H1 (cell line): ENCODE measurements at regions not wholly inside any gene's neighbourhood (a gene's known extent, or its start where the extent isn't known, plus 50 kb on each side); places are given as distances from the start of the nearest gene placed in this dataset.

Experiments used
- CTCF ChIA-PET: fragments of 300-600 bp; sonication (Branson Sonifier 250); formaldehyde crosslinking; loops from one replicate; lab custom pipeline; 2021; ENCODE audit not compliant: partially characterized antibody; lab: Charles Lee
- POLR2A ChIA-PET: fragments of 300-600 bp; sonication (Branson Sonifier 250); formaldehyde crosslinking; loops from one replicate; lab custom pipeline; 2021; ENCODE audit warnings: inconsistent platforms; ENCODE audit not compliant: partially characterized antibody; lab: Charles Lee
- DNase-seq, 2 experiments: peaks; one replicate each; pipeline versions ENCODE4 v3.0.0 to v3.0.0-alpha.2; 2010 to 2022; ENCODE audit warnings: low spot score in 2 of 2, low read depth in 1 of 2, mixed read lengths in 1 of 2
- FAIRE-seq: peaks from 2 replicates; lab custom pipeline; 2011; peaks lifted over from hg19 to GRCh38; lab: Jason Lieb, UNC
- H2AFZ ChIP-seq: 2 replicates; pipeline ENCODE4 v1.8.1; 2012; ENCODE audit warnings: low read length, inconsistent platforms
- H2AK5ac ChIP-seq: 2 replicates; pipeline ENCODE4 v1.6.1; 2013; ENCODE audit warnings: low read depth, low read length
- H2BK120ac ChIP-seq: replicated peaks from 2 replicates; pipeline ENCODE3; 2013; ENCODE audit warnings: low read depth, low read length, inconsistent platforms
- H2BK12ac ChIP-seq: 2 replicates; pipeline ENCODE4 v1.6.1; 2013; ENCODE audit warnings: low read depth, low read length
- H2BK15ac ChIP-seq: 2 replicates; pipeline ENCODE4 v1.6.1; 2013; ENCODE audit warnings: low read length
- H2BK20ac ChIP-seq: 2 replicates; pipeline ENCODE4 v1.6.1; 2013; ENCODE audit warnings: low read length
- H2BK5ac ChIP-seq: 2 replicates; pipeline ENCODE4 v1.6.1; 2013; ENCODE audit warnings: low read depth, low read length
- H3K14ac ChIP-seq: 2 replicates; pipeline ENCODE4 v1.6.1; 2013; ENCODE audit warnings: inconsistent platforms; ENCODE audit not compliant: insufficient read length
- H3K18ac ChIP-seq: 2 replicates; pipeline ENCODE4 v1.6.1; 2013; ENCODE audit warnings: low read length; ENCODE audit errors: extremely low read depth
- H3K23ac ChIP-seq: 2 replicates; pipeline ENCODE4 v1.6.1; 2013; ENCODE audit warnings: inconsistent platforms; ENCODE audit not compliant: insufficient read length
- H3K23me2 ChIP-seq: 2 replicates; pipeline ENCODE4 v1.6.1; 2013; ENCODE audit warnings: low read depth, low read length
- H3K27ac ChIP-seq: 2 replicates; pipeline ENCODE4 v1.6.1; 2011; ENCODE audit warnings: low read depth, low read length, inconsistent platforms
- H3K27me3 ChIP-seq, 4 experiments: replicated peaks in 1 of 4; 1 replicate in 1 of 4; 2 replicates in 3 of 4; pipeline versions ENCODE4 v1.6.1 to v1.8.1; 2011 to 2013; ENCODE audit warnings: low read length in 3 of 4, mild to moderate bottlenecking in 3 of 4, inconsistent platforms in 2 of 4, mixed read lengths in 2 of 4, moderate library complexity in 1 of 4; ENCODE audit not compliant: control insufficient read depth in 3 of 4, insufficient read depth in 3 of 4; ENCODE audit errors: extremely low read depth in 1 of 4
- H3K36me3 ChIP-seq, 4 experiments: 2 replicates each; pipeline versions ENCODE4 v1.6.1 to v1.8.1; 2011 to 2013; ENCODE audit warnings: mild to moderate bottlenecking in 4 of 4, low read length in 3 of 4, moderate library complexity in 2 of 4, control low read depth in 1 of 4, inconsistent platforms in 1 of 4; ENCODE audit not compliant: insufficient read depth in 4 of 4, control insufficient read depth in 2 of 4
- H3K4ac ChIP-seq: replicated peaks from 2 replicates; pipeline ENCODE3; 2013; ENCODE audit warnings: low read length, low read depth, mixed read lengths, inconsistent platforms; ENCODE audit not compliant: insufficient read length
- H3K4me1 ChIP-seq, 4 experiments: replicated peaks in 1 of 4; 1 replicate in 1 of 4; 2 replicates in 3 of 4; pipeline versions ENCODE4 v1.6.1 to v1.8.1; 2011 to 2013; ENCODE audit warnings: low read length in 3 of 4, inconsistent platforms in 2 of 4, mixed read lengths in 1 of 4; ENCODE audit not compliant: insufficient read depth in 4 of 4, control insufficient read depth in 3 of 4
- H3K4me2 ChIP-seq, 2 experiments: 2 replicates each; pipeline versions ENCODE4 v1.6.1 to v1.8.1; 2011 to 2013; ENCODE audit warnings: low read depth in 2 of 2, low read length in 2 of 2, control low read depth in 1 of 2, inconsistent platforms in 1 of 2, mild to moderate bottlenecking in 1 of 2; ENCODE audit not compliant: insufficient read depth in 1 of 2
- H3K4me3 ChIP-seq, 4 experiments: fragments of 200-600, 300-600 bp in 1 of 4; sonication (generic), shearing (Covaris generic), sonication (Bioruptor Twin) in 1 of 4; 2 replicates each; pipeline versions ENCODE4 v1.5.1 to v1.8.1; 2011 to 2016; ENCODE audit warnings: low read length in 4 of 4, low read depth in 3 of 4, control low read depth in 2 of 4, inconsistent platforms in 2 of 4, mild to moderate bottlenecking in 2 of 4, mixed read lengths in 1 of 4, moderate library complexity in 1 of 4; ENCODE audit not compliant: insufficient read depth in 2 of 4; ENCODE audit errors: extremely low read depth in 1 of 4
- H3K56ac ChIP-seq: replicated peaks from 2 replicates; pipeline ENCODE3; 2013; ENCODE audit warnings: low read depth, mild to moderate bottlenecking, mixed read lengths, low read length, inconsistent platforms; ENCODE audit not compliant: insufficient read length
- H3K79me1 ChIP-seq: 2 replicates; pipeline ENCODE4 v1.6.1; 2013; ENCODE audit warnings: low read depth, low read length, control low read depth
- H3K79me2 ChIP-seq, 2 experiments: 2 replicates each; pipeline versions ENCODE4 v1.6.1 to v1.8.1; 2012 to 2013; ENCODE audit warnings: low read length in 2 of 2, mild to moderate bottlenecking in 2 of 2, inconsistent platforms in 1 of 2; ENCODE audit not compliant: insufficient read depth in 2 of 2, control insufficient read depth in 1 of 2
- H3K9ac ChIP-seq, 4 experiments: replicated peaks in 1 of 4; 1 replicate in 1 of 4; 2 replicates in 3 of 4; pipeline versions ENCODE4 v1.6.1 to v1.8.1; 2011 to 2013; ENCODE audit warnings: low read depth in 3 of 4, low read length in 3 of 4, control low read depth in 2 of 4, mild to moderate bottlenecking in 2 of 4, moderate library complexity in 2 of 4, inconsistent platforms in 1 of 4; ENCODE audit errors: extremely low read depth in 1 of 4
- H3K9me3 ChIP-seq, 2 experiments: 2 replicates each; pipeline versions ENCODE4 v1.6.1 to v1.8.1; 2012 to 2013; ENCODE audit warnings: mild to moderate bottlenecking in 2 of 2, moderate library complexity in 2 of 2, control low read depth in 1 of 2, inconsistent platforms in 1 of 2, low read depth in 1 of 2, low read length in 1 of 2, mixed read lengths in 1 of 2; ENCODE audit not compliant: insufficient read depth in 2 of 2
- H4K20me1 ChIP-seq, 2 experiments: replicated peaks in 1 of 2; 2 replicates each; pipeline versions ENCODE3 to v1.8.1; 2011 to 2013; ENCODE audit warnings: inconsistent platforms in 2 of 2, low read length in 2 of 2, mild to moderate bottlenecking in 1 of 2; ENCODE audit not compliant: insufficient read depth in 2 of 2, control insufficient read depth in 1 of 2
- H4K5ac ChIP-seq: 2 replicates; pipeline ENCODE4 v1.6.1; 2013; ENCODE audit warnings: low read length, low read depth, mixed read lengths, inconsistent platforms; ENCODE audit not compliant: insufficient read length
- H4K8ac ChIP-seq: 2 replicates; pipeline ENCODE4 v1.8.0; 2013; ENCODE audit warnings: mild to moderate bottlenecking, moderate library complexity, low read length, inconsistent platforms; ENCODE audit not compliant: insufficient read depth; ENCODE audit errors: extremely low read depth
- H4K91ac ChIP-seq: replicated peaks from 2 replicates; pipeline ENCODE3; 2013; ENCODE audit warnings: low read length, mixed read lengths, inconsistent platforms; ENCODE audit not compliant: insufficient read length
- BACH1 ChIP-seq: IDR thresholded peaks from 2 replicates; pipeline ENCODE4 v1.6.1; 2012; ENCODE audit warnings: low read length, improper control_type of control experiment
- BCL11A ChIP-seq, 2 experiments: IDR thresholded peaks; one replicate each; pipeline ENCODE4 v1.6.1; 2011; ENCODE audit warnings: low read depth in 2 of 2, low read length in 2 of 2, mild to moderate bottlenecking in 2 of 2
- CHD2 ChIP-seq: IDR thresholded peaks from 2 replicates; pipeline ENCODE4 v1.6.1; 2012; ENCODE audit warnings: low read length, improper control_type of control experiment
- E2F6 ChIP-seq: IDR thresholded peaks from 2 replicates; pipeline ENCODE4 v1.6.1; 2012; ENCODE audit warnings: inconsistent platforms
- EZH2 ChIP-seq: fragments of 200-600 bp; sonication (generic); IDR thresholded peaks from 2 replicates; pipeline ENCODE4 v1.7.1; 2012; ENCODE audit warnings: low read depth, mild to moderate bottlenecking, moderate library complexity, low read length, inconsistent platforms; ENCODE audit not compliant: severe bottlenecking
- HDAC6 ChIP-seq: IDR thresholded peaks from one replicate; pipeline ENCODE4 v1.7.1; 2012; ENCODE audit warnings: low read depth, mild to moderate bottlenecking, inconsistent platforms, low read length, moderate library complexity
- KDM5A ChIP-seq: fragments of 200-600 bp; IDR thresholded peaks from 2 replicates; pipeline ENCODE4 v1.7.1; 2012; ENCODE audit warnings: mild to moderate bottlenecking, low read length, inconsistent platforms, mixed read lengths
- MAFK ChIP-seq: IDR thresholded peaks from 2 replicates; pipeline ENCODE4 v1.6.1; 2012; ENCODE audit warnings: low read depth, mild to moderate bottlenecking, improper control_type of control experiment, low read length
- POLR2AphosphoS5 ChIP-seq: IDR thresholded peaks from 2 replicates; pipeline ENCODE4 v1.6.1; 2011; ENCODE audit warnings: low read depth, low read length
- RBBP5 ChIP-seq: IDR thresholded peaks from 2 replicates; pipeline ENCODE4 v1.7.1; 2012; ENCODE audit warnings: low read depth, mild to moderate bottlenecking, inconsistent platforms, low read length, moderate library complexity, borderline replicate concordance
- SIN3A ChIP-seq, 2 experiments: IDR thresholded peaks in 1 of 2; conservative IDR thresholded peaks in 1 of 2; 2 replicates each; pipeline ENCODE4 v1.6.1; 2011 to 2012; ENCODE audit warnings: low read length in 2 of 2, improper control_type of control experiment in 1 of 2, low read depth in 1 of 2, mild to moderate bottlenecking in 1 of 2
- SIRT6 ChIP-seq: IDR thresholded peaks from one replicate; pipeline ENCODE4 v1.7.1; 2012; ENCODE audit warnings: low read length, inconsistent platforms
- SP1 ChIP-seq: IDR thresholded peaks from 2 replicates; pipeline ENCODE4 v1.6.1; 2011; ENCODE audit warnings: low read depth, low read length
- SRF ChIP-seq: IDR thresholded peaks from 2 replicates; pipeline ENCODE4 v1.6.1; 2011; ENCODE audit warnings: mild to moderate bottlenecking, low read depth, low read length, moderate library complexity
- TCF12 ChIP-seq: IDR thresholded peaks from 2 replicates; pipeline ENCODE4 v1.6.1; 2011; ENCODE audit warnings: low read depth, mild to moderate bottlenecking, low read length
- WGBS, 2 experiments: shearing (Covaris generic) in 1 of 2; methylation state at CpG; one replicate each; pipeline versions ENCODE4 v1.1.6 to v1.1.7; 2013 to 2015; ENCODE audit warnings: low lambda C conversion rate in 2 of 2, mixed read lengths in 2 of 2, inconsistent platforms in 1 of 2, low coverage in 1 of 2, missing lambda C conversion rate in 1 of 2; ENCODE audit not compliant: insufficient replicate concordance in 2 of 2, insufficient coverage in 1 of 2, insufficient read length in 1 of 2; ENCODE audit errors: extremely low coverage in 1 of 2, missing lambda C conversion rate in 1 of 2; 5-methylcytosine and 5-hydroxymethylcytosine counted together

GRCh38 chr2:144234542-144234871, 285.4 kb downstream of the ZEB2 start:
- Histone ChIP-seq H3K23ac (no peak overlapping the region), H2BK12ac (no peak overlapping the region), H3K79me1 (no peaks in the 10 kb centered on the region), H3K4me2 (peak overlapping the region; percentile 14 to 49; a peak in 1 of 4 replicates), H3K27me3 (no peaks in the 10 kb centered on the region), H3K36me3 (no peaks in the 10 kb centered on the region), H3K79me2 (no peaks in the 10 kb centered on the region), H4K8ac (no peak overlapping the region), H2BK5ac (no peak overlapping the region), H3K23me2 (no peaks in the 10 kb centered on the region; the same call in 1 of the 2 replicates), H3K9ac (no peak overlapping the region), H4K5ac (no peak overlapping the region), H3K18ac (no peak overlapping the region), H3K4me1 (peaks cover 0 to 9% (median 5%) of the 10 kb centered on the region in 4 experiments; a peak in 5 of 7 replicates), H2AFZ (no peak overlapping the region), H4K20me1 (no peaks in the 10 kb centered on the region), H3K27ac (no peak overlapping the region), H2BK120ac (no peak overlapping the region), H3K4me3 (no peak overlapping the region), H3K56ac (no peak overlapping the region), H3K14ac (no peak overlapping the region), H3K4ac (no peak overlapping the region), H3K9me3 (no peaks in the 10 kb centered on the region), H4K91ac (no peak overlapping the region), H2BK20ac (no peak overlapping the region), H2AK5ac (no peak overlapping the region), H2BK15ac (no peak overlapping the region)
- 73% methylated on average over 4 of the region's 4 CpGs; no CpG with 5 or more reads in 1 of the 2 experiments for WGBS, 2 experiments
- DNase-seq (no peak), FAIRE-seq (no peak)
- CTCF ChIA-PET = no interaction called here
- TF ChIP-seq SRF = no peak
- TF ChIP-seq SP1 = no peak
- no peak for TF ChIP-seq E2F6
- TF ChIP-seq BCL11A (IDR thresholded peaks at IDR 0.05; ENCODE audit: low read depth in 2 of 2, low read length in 2 of 2) = no peak
- no peak for TF ChIP-seq CHD2
- TF ChIP-seq POLR2AphosphoS5 = no peak
- no peak for TF ChIP-seq SIRT6
- no peak for TF ChIP-seq TCF12
- no peak for TF ChIP-seq KDM5A
- no peak for TF ChIP-seq SIN3A (conservative IDR thresholded peaks at IDR 0.05 in 1 of 2, IDR thresholded peaks at IDR 0.05 in 1 of 2; ENCODE audit: low read depth in 1 of 2, low read length in 2 of 2)
- no peak for TF ChIP-seq EZH2
- TF ChIP-seq HDAC6 = no peak
- no peak for TF ChIP-seq RBBP5
- no peak for TF ChIP-seq MAFK
- TF ChIP-seq BACH1 = no peak
- POLR2A ChIA-PET = interaction anchor here (1.0 kb wide), 1 partner anchor 10 kb away, joined by 3 read pairs; no protein-coding TSS in a partner anchor
